ENCODE measurements at regions not wholly inside any gene's neighbourhood (a gene's known extent, or its start where the extent isn't known, plus 50 kb on each side); places are given as distances from the start of the nearest gene placed in this dataset.

DNA sequence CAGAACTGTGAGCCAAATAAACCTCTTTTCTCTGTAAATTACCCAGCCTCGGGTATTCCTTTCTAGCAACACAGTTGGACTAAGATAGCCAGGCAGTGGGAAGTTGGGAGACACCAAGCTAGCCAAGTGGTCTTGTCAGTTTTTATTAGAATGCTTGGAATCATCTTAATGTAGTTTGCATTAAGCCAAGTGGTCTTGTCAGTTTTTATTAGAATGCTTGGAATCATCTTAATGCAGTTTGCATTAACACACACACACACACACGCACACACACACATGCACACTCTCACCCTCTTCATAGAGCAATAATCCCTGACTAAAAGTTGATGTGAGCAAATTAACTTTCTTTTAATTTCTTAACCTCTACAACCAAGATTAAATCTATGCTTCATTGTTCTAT, 151.5 kb downstream of the VAPA start:
- H3K27ac ChIP-seq (ENCODE audit: low read depth, low read length): no peak overlapping the region
- no peaks in the 10 kb centered on the region for H3K36me3 ChIP-seq (ENCODE audit: control insufficient read depth in 1 of 2, insufficient read depth in 2 of 2, low read length in 2 of 2)
- no peaks in the 10 kb centered on the region for H3K4me1 ChIP-seq (ENCODE audit: control insufficient read depth in 1 of 2, insufficient read depth in 2 of 2, low read length in 2 of 2)
- 0 out of 4 replicates have a peak, but pooled peaks cover 0 to 3% of the 10 kb centered on the region in 2 experiments for H3K9me3 ChIP-seq (ENCODE audit: control insufficient read depth in 1 of 2, insufficient read depth in 1 of 2, low read depth in 1 of 2, low read length in 2 of 2)
- H3K9ac ChIP-seq (ENCODE audit: low read length): no peak overlapping the region
- ATAC-seq (no peak), DNase-seq (ENCODE audit: low read depth, low spot score) (no peak)
- ChIA-PET POLR2A (no interaction called here), CTCF (no interaction called here), RAD21 (ENCODE audit: low non-redundant PET in 1 of 2, low total read pairs in 2 of 2, uncharacterized antibody in 2 of 2, unreplicated experiment in 2 of 2) (no interaction called here)
- no peaks in the 10 kb centered on the region for H3K9me2 ChIP-seq (ENCODE audit: insufficient read depth)
- H3K4me2 ChIP-seq (ENCODE audit: low read length): no peak overlapping the region
- no peaks in the 10 kb centered on the region for H3K79me2 ChIP-seq (ENCODE audit: insufficient read depth, low read length)
- intact Hi-C loops (cut with micrococcal nuclease): loop anchor here (5.0 kb wide), 1 partner anchor 53 kb away; no protein-coding TSS in a partner anchor
- no TSS peak for BruUV-seq (replicated peaks)
- H3K4me3 ChIP-seq (replicated peaks in 1 of 2; ENCODE audit: low read depth in 1 of 2, low read length in 2 of 2): no peak overlapping the region
- TF ChIP-seq RAD21 (IDR thresholded peaks at IDR 0.05; ENCODE audit: low read depth) (no peak), POLR2AphosphoS5 (IDR thresholded peaks at IDR 0.05; ENCODE audit: low read depth, low read length) (no peak), ZFX (IDR thresholded peaks at IDR 0.05) (no peak), EGR1 (IDR thresholded peaks at IDR 0.05; ENCODE audit: low read depth) (no peak), POLR2A (IDR thresholded peaks at IDR 0.05; ENCODE audit: borderline replicate concordance, extremely low read depth, insufficient read depth, insufficient read length) (no peak), CEBPB (IDR thresholded peaks at IDR 0.05; ENCODE audit: low read depth) (no peak)
- no peaks in the 10 kb centered on the region for H4K20me1 ChIP-seq (ENCODE audit: insufficient read depth)
- H2AFZ ChIP-seq (ENCODE audit: low read depth, low read length, poor library complexity, severe bottlenecking): no peak overlapping the region
- H3K27me3 ChIP-seq (ENCODE audit: insufficient read depth, low read length): peaks cover 16% of the 10 kb centered on the region; the same call in 1 of the 2 replicates

DNA sequence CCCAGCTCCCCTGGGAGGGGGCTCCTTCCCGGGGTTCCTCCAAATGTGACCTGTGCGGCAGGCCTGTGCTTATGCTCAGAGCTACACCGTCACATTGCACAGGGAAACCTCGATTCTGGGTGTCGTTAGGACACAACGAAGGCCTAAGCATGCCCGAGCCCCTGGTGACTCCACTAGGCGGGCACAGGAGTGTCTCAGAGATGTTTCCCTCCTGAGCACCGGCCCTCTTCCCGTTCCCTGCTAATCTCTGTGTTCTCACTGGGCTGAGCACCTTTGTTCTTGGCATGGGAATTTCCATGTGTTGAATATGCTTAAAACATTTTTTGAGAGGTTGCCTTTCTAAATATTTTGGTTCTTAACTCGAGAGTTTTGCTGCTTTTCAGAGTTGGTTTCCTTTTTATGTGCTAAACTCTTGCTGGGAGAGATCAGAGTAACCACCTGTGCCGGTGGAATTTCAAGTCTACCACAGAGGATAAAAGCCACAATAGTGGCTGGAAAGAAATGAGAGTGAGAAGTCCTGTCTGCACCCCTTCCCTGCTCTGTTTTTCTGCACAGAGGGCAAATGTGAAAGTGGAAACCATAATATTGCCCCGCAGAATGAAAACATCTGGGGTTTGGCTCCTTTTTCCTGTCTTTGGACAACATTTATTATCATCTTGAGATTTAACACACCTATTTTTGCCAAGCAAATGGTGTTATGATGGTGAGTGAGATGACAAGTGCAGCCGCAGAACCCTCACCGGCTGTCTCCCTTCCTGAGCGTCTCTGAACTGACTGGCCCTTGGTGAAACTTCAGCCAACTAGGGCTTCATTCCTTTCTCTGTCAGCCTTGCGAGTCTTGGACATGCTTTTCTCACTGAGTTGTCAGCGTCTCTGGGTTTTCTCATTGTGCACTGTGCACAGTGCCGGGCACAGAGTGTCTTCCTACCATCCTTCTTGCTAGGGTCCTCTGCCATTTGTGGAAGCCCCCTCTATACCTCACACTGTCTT, 154.1 kb downstream of the VAPA start:
- Histone ChIP-seq H3K36me3 (ENCODE audit: control insufficient read depth in 1 of 2, insufficient read depth in 2 of 2, low read length in 2 of 2) (no peaks in the 10 kb centered on the region), H3K9me2 (ENCODE audit: insufficient read depth) (no peaks in the 10 kb centered on the region), H3K79me2 (ENCODE audit: insufficient read depth, low read length) (no peaks in the 10 kb centered on the region), H3K9ac (ENCODE audit: low read length) (no peak overlapping the region), H3K27me3 (ENCODE audit: insufficient read depth, low read length) (peaks cover 11% of the 10 kb centered on the region; the same call in 1 of the 2 replicates), H3K9me3 (ENCODE audit: control insufficient read depth in 1 of 2, insufficient read depth in 1 of 2, low read depth in 1 of 2, low read length in 2 of 2) (0 out of 4 replicates have a peak, but pooled peaks cover 0 to 3% of the 10 kb centered on the region in 2 experiments), H3K4me3 (replicated peaks in 1 of 2; ENCODE audit: low read depth in 1 of 2, low read length in 2 of 2) (no peak overlapping the region), H4K20me1 (ENCODE audit: insufficient read depth) (no peaks in the 10 kb centered on the region), H2AFZ (ENCODE audit: low read depth, low read length, poor library complexity, severe bottlenecking) (no peak overlapping the region), H3K27ac (ENCODE audit: low read depth, low read length) (no peak overlapping the region), H3K4me2 (ENCODE audit: low read length) (no peak overlapping the region), H3K4me1 (ENCODE audit: control insufficient read depth in 1 of 2, insufficient read depth in 2 of 2, low read length in 2 of 2) (no peaks in the 10 kb centered on the region)
- DNase-seq (ENCODE audit: low read depth, low spot score) (no peak), ATAC-seq (no peak)
- ChIA-PET RAD21 (ENCODE audit: low non-redundant PET in 1 of 2, low total read pairs in 2 of 2, uncharacterized antibody in 2 of 2, unreplicated experiment in 2 of 2) (no interaction called here), POLR2A (no interaction called here), CTCF (no interaction called here)
- intact Hi-C loops (cut with micrococcal nuclease): loop anchor here (5.0 kb wide), 1 partner anchor 56 kb away; no protein-coding TSS in a partner anchor
- BruUV-seq (replicated peaks): no TSS peak
- TF ChIP-seq ZFX (IDR thresholded peaks at IDR 0.05): no peak

All from HCT116 (cell line).